HG02588 (cell line): ENCODE measurements at regions not wholly inside any gene's neighbourhood (a gene's known extent, or its start where the extent isn't known, plus 50 kb on each side); places are given as distances from the start of the nearest gene placed in this dataset.

Experiments
- ATAC-seq: cut with Tn5 transposase; IDR thresholded peaks from one replicate; pipeline ENCODE4 v1.9.1; 2021; ENCODE audit warnings: mild to moderate bottlenecking, moderate library complexity; ENCODE audit not compliant: unreplicated experiment

DNA sequence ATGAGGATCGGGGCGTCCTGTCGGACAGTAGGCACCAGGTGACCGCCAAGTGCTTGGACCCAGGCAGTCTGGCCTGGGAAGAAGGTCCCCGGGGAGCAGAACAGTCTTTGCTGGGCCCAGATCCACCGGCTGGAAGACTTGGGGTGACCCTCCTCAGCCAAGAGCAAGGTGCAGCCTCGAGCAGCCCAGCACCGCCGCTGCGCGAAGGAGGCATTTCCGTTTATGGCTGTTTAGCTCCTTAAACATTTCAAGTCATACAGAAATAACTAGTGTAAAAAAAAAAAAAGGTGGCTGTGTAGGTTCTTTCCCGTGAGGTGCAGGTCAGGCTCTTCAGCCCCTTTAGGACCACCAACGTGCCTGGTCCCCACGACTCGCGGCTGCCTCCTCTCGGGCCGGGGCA, 370.2 kb downstream of the CMPK2 start:
- no peak for ATAC-seq

DNA sequence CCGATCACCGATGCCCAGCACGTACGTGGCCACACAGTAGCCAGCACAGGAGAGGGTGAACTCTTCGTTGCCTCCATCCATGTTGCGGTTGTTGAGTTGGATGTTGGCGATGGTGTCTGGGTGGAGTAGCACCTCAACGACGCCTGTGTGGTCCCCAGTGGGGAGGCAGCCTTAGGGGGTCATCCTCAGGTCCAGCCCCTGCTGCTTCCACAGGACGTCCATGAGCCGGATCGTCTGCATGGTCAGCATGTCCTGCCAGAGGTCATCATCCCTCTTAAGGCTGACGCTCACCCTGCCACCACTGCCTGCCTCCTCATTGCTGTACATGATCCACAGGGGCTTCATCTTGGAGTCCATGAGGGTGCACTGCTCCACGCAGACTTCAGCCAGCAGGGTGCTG, 369.3 kb downstream of the CMPK2 start:
- no peak for ATAC-seq

DNA sequence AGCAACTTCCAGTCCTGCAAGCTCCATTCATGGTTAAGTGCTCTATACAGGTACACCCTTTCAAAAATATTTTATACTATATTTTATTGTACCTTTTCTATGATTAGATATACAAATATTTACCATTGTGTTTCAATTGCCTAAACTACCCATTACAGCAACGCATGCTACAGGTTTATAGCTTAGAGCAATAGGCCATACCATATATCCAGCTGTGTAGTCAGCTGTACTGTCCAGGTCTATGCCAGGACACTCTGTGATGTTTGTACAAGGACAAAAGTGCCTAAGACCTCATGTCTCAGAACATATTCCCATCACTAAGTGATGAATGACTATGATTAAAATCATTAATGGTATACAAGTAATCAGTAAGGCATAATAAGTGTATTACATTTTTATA, 368.7 kb downstream of the CMPK2 start:
- ATAC-seq = no peak

DNA sequence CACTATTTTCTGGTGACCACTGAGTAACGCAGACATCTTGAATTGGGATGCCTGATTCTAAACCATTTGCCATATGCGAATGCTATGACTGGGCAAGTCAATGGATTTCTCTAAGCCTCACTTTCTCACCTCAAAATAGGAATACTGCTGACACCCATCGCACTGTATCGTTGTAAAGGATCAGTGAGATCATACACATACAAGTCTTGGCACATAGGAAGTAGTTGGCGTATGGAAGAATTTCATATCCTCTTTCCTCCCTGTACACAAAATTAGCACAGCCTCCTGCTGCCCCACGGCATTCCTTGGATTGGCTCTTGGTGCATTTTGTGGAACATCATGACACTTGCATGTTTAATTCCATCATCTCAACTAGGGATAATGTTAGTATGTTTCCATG, 366.9 kb downstream of the CMPK2 start:
- ATAC-seq = no peak

DNA sequence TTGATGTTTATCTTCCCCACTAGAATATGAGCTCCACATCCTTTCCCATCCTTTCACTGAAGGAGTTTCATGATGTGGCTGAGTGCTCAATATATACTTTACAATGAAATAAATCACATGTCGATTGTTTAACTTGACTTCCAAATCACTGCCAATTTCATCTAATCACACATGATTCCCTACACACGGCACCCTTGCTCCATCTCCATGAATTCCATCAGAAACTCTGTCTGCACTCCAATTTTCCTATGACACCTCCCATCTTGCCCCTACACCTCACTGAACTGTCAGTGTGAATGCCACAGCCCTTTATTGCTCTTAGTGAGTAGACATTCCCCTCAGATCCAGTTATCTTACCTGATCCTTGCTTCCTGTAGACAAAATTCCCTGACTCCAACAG, 366.0 kb downstream of the CMPK2 start:
- ATAC-seq = no peak

DNA sequence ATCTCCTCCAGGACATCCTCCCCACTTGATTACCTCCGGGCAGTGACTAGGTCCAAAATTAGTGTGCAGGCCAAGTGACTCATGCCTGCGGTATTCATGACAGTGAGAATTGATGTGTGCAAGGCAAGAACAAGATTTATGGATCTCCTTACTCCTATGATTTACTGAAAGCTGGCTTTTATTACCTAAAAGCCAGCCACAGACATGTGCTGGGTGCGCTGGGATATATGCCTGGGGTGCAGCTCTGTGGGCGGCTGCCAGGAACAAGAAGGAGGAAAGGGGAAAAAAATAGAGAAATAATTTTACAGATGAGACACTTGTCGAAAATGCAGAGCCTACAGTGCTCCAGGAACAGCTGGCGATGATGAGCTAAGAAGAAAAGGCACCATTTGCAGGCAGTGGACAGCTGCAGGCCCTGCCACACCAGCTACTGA, 359.3 kb downstream of the CMPK2 start:
- ATAC-seq = no peak

DNA sequence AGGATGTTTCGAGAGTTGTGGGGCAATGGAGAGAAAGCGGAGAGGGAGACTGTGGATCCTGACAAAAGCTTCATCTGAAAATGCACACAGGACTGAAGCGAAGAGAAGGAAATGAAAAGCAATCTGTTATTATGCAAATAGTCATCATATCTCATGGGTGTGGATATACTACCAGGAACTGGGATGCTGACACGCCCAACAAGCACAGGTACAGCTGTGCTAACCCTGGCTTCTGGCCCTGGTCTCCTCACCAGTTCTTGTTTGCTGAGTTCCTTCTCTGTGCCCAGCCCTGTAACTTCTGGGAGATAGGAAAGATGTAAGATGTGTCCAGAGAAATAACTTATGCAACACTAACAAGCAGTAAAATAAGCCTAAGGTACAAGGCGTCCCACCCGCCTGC, 358.8 kb downstream of the CMPK2 start:
- no peak for ATAC-seq

DNA sequence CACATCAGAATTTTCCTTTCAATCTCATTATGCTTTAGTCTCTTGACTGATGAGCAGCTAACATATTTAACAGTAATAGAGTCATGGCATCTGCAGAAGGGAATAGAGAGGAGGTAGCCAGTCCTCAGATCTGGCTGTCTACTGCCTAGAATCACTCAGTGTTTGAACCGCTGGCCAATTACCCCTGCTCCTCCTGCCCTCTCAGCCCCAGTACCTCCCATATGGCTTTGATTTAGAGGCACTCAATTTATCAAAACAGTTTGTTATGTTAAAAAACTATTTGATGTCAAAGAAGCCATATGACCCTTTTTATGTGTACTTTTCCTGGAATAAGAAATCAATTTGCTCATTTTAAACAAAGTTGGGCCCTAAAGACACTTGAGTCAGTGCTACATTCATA, 355.2 kb downstream of the CMPK2 start:
- no peak for ATAC-seq

DNA sequence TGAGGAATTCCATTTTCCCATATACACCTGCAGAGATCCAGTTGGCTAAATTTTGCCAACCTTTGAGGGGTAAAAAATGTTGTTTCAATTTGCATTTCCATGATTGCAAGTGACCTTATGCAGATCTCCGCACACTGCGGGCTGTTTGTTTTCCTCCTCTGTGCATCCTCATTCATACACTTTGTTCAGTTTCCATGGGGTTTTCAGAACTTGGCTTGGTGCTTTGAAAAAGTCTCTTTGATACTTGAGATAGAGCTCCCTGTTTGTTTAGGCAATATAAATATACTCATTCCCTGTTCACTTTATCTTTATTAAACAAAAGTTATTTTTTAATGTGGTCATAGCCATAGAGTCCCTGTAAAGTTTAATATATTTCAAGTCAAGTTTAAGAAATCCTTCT, 353.1 kb downstream of the CMPK2 start:
- ATAC-seq = no peak

DNA sequence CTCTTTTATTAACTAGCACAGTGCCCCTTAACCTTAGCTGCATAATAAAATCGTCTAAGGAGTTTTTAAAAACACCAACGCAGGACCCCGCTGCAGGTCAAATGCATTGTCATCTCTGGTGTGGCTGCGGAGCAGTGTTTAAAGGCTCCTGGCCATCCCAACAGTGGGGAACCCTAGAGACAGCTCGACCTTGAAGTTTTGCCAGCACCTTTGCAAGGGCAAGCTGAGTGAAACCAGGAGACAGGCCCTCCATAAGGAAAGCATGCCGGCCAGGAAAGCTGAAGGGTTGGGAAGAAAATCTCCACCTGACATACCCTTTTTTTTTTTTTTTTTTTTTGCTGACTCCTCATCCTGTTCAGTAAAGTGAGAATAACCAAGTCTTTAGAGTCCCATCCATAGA, 349.0 kb downstream of the CMPK2 start:
- ATAC-seq = no peak

DNA sequence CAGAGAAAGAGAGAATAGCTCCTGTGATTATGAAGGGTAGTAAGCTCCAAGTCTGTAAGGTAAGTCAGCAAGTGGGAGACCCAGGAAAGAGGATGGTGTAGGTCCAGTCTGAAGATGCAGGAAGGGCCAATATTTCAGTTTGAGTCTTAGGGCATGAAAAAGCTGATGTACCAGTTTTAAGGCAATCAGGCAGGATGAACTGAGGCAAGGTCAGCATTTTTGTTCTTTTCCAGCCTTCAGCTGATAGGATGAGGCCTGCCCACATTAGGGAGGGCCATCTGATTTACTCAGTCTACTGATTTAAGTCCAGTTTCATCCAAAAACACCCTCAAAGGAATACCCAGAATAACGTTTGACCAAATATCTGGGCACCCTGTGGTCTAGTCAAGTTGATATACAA, 347.3 kb downstream of the CMPK2 start:
- no peak for ATAC-seq

DNA sequence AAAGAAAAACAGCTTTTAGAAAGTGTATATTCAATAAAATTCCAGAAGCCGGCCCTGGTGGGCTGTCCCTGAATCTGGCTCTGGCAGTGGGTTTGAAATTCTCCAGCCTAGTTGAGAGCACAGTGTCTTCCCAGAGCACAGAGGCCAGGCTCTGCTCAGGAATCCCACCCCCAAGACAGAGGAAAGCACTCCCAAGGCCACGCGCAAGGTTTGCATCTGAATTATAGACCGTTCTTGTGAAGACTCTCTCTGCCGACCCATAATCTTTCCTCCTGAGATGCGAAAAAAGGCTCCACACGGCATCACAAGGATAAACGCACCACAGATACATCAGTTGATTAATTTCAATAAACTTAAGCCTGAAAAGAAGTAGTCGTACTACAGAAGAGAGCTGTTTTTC, 342.2 kb downstream of the CMPK2 start:
- ATAC-seq = no peak

DNA sequence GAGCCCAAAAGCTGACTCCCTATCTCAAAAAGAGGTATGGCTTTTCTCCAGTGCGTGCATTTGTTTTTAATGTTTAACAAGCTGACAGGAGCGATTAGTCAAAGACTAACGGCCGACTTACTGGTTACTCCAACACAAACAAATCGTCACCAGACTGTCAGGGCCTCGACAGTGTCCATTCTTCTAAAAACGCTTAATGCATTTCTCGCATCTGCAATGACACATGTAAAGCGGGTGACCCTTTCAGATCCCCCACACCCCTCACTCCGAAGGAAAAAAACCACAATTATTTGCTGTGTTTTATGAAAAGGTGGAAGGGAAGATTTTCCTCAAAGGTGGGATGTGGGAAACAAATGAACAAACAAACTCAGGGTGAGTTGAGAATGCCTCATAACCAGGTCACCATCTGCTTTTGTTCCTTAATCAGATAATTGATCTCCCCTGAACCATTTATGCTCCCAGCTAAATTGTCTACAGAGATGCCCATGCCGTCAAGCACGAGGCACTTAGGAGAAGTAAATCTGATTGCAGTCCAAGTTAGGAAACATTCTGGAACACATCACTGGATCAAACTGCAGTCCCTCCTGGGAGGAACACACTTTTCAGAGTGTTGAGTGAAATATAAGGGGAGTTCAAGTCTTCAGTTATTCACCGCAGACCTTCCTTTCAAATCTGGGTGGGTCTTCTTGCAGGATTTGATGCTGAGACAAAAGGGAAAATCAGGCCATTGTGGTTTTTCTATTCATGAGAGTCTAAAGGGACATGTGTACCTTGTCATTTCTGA, 340.8 kb downstream of the CMPK2 start:
- ATAC-seq = no peak

DNA sequence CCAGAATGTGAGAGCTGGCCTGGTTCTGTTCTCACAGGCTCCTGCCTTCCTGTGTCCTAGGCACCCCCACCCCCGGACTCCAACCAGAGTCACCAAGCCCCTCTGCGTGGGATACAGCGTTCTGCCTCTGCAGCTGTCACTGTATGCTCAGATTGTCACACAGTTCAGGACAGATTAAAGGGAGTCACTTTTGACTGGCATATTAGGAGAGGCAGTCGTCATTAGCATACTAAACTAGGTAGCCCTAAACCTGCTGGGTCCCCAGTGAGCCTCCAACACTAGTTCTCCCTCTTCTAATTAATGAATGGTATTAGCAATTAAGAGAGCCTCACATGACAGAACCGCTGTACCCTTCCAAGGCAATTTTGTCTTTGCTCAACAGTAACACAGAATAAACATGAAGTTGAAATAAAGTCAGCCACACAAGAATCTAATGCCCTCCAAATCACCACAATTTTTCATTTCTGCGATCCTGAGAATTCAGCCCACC, 340.2 kb downstream of the CMPK2 start:
- ATAC-seq = no peak

DNA sequence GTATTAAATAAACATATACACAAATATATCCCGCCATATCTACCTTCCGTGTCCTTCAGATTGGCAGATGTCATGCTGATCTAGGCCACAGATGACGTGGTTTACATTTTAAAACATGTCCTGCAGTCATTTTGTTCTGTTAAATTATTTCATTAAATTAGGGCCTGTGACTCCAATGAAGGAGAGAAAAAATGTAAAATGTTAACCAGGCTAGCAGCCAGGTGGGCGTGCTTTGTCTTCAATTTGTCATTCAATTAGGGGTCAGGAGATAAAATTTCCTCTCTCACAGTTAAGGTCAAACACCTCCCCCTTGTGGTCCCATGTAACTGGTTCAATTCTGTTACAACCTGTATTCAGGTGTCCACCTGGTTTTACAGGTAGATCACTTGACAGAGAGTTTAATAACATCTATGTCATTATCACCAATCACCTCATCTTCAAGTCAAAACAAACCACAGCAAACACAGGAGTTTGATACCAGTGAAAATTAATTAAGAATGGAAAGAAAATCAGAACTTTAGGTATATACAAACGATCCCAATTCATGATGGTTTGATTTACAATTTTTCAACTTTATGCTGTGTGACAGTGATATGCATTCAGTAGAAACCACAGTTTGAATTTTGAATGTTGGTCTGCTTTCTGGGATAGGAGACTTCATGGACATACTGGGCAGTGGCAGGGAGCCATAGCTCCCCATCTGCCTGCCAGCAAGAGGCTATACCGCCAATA, 339.4 kb downstream of the CMPK2 start:
- ATAC-seq = no peak

DNA sequence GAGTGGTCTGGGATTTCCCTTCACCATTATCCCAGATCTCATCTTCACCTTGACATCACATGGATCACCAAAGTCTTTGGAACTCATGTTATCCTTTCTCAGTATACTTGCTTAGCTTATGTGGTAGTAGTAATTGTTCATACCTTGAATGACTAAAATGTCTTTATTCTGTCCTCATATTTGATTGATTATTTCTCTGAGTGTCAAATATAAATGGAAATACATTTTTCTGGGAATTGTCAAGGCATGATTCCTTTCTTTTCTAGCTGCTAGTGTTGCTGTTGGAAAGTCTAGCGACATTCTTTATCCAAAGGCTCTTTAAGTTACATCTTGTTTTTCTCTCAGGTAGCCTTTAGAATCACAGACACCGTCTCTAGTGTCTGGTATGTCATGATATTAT, 334.4 kb downstream of the CMPK2 start:
- no peak for ATAC-seq

DNA sequence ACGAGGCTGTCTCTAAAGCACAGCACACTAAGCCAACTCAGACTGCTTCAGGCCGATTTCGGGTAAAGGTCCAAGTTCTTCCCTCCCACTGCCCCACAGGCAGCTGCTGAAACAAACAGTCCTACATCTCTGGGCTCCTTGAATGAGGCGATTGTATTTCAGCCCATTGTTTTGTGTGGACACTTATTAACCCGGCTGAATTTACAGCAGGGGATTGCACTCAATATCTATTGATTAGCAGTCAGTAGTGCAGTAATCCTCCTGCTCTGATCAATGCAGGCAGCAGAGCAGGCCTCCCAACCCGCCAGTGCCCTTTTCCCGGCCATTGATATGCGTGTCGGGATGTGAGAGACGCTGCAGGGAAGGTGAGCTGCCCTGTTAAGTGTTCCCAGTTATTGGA, 330.1 kb downstream of the CMPK2 start:
- ATAC-seq = no peak

DNA sequence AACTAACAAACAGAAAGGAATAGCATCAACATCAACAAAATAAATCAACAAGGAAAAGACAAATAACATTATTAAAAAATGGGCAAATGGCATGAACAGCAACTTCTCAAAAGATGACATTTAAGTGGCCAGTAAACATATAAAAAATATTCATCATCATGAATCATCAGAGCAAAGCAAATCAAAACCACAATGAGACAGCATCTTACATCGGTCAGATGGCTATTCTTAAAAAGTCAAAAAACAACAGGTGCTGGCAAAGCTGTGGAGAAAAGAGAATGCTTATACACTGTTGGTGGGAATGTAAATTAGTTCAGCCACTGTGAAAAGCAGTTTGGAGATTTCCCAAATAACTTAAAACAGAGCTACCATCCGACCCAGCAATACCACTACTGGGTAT, 327.1 kb downstream of the CMPK2 start:
- no peak for ATAC-seq

DNA sequence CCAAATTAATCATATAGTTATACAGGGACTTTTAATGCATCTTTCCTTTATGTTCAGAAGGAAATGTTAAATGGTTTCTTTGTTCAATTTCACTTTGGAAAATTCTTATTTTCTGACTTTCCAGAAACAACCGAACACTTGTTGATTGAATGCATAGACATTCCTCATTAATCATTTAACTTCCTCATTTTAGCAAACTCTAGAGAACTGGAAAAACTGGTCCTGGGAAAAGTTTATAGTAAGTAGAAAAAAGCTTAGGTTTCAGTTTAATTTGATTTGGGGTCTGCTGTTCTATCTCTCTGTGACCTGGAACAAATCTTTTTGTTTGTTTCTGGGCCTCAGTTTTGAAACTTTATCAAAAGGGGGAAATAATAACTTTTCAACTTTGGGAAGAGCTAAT, 320.4 kb downstream of the CMPK2 start:
- ATAC-seq = no peak

DNA sequence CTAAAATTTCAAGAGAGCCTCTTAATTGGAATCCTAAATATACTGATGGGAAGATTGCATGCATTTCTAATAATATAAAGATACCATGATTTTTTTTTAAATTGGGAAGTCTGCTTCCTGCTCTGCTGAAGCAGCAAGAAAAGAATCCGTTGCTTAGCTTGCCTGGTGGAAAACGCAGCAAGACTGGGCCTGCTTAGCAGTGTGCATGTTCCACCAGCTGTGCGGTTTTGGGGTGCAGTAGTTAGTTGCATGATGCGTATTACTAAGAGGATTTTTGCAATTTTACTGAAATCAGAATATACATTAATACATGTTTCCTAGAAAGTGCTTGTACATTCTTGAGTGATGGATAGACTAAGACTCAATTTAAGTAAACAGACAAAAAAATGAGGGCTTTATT, 319.9 kb downstream of the CMPK2 start:
- ATAC-seq = no peak

DNA sequence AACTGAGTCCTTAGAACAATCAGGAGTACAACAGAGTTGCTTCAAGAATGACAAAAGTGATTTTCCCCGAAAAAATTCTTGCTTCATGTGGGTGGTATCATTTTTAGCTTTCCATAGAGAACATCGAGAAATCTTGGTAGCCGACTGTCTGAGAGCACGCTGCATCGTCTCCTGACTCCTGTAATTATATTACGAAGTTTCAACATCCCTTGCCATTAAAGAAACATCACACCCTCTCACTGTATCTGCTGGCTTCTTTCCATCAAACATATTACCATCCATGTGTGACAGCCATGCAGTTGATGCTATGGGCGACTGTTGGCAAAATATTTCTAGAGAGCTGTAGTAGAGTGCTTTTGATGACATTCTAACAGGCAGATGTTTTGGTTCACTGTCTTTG, 311.2 kb downstream of the CMPK2 start:
- no peak for ATAC-seq

DNA sequence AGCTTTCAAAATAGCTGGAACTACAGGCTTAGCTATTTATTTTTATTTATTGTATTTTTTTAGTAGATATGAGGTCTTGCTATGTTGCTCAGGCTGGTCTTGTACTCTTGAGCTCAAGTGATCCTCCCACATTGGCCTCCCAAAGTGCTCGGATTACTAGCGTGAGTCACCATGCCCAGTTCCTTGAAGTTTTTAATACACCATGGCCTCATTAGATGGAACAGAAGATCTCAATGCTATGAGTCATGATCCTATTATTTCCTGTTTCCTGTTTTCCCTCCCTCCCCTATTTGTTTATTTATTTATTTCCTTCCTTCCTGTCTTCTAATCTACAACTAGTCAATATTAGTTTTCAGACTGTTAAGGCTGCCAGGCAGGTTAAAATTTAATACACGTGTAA, 309.0 kb downstream of the CMPK2 start:
- ATAC-seq = no peak
